ENCODE measurements at regions not wholly inside any gene's neighbourhood (a gene's known extent, or its start where the extent isn't known, plus 50 kb on each side); places are given as distances from the start of the nearest gene placed in this dataset.

- TF ChIP-seq CTCF (conservative IDR thresholded peaks at IDR 0.05), result no peak
- TF ChIP-seq ZFX (IDR thresholded peaks at IDR 0.05), result no peak
Measured at GRCh38 chr17:77354420-77354669, 213.6 kb downstream of the SEC14L1 start.

All from C4-2B (cell line).